Neural progenitor cell (in vitro differentiated cells): ENCODE measurements at regions not wholly inside any gene's neighbourhood (a gene's known extent, or its start where the extent isn't known, plus 50 kb on each side); places are given as distances from the start of the nearest gene placed in this dataset.

Source experiments
- EZH2 ChIP-seq: fragments of 200-600 bp; sonication (generic); IDR thresholded peaks from 2 replicates; pipeline ENCODE4 v1.6.1; 2017; ENCODE audit warnings: antibody characterized with exemption, mild to moderate bottlenecking, moderate library complexity
- EZH2phosphoT487 ChIP-seq: fragments of 200-600 bp; sonication (generic); IDR thresholded peaks from 2 replicates; pipeline ENCODE4 v1.6.1; 2017; ENCODE audit warnings: antibody characterized with exemption
- TF ChIP-seq, protein P1 (sequence below): fragments of 200-600 bp; sonication (generic); IDR thresholded peaks from 2 replicates; pipeline ENCODE4 v1.5.1; 2017; ENCODE audit warnings: antibody characterized with exemption, mild to moderate bottlenecking

DNA sequence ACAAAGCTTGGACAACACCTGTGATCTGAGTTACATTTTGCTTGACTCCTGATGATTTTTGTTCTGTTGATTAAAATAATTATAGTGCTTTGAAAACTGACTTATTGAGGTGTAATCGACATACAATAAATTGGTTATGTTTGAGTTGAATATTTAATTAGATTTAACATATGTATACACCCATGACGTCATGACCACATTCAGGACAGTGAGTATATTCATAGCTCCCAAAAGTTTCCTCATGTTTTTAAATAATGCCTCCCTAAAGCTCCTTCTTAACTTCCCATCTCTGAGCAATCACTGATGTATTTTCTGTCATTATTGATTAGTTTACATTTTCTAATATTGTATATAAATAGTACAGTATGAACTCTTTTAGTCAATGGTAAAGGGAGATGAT is 801.2 kb downstream of the PDCD6IP start:
- TF ChIP-seq, protein P1, sequence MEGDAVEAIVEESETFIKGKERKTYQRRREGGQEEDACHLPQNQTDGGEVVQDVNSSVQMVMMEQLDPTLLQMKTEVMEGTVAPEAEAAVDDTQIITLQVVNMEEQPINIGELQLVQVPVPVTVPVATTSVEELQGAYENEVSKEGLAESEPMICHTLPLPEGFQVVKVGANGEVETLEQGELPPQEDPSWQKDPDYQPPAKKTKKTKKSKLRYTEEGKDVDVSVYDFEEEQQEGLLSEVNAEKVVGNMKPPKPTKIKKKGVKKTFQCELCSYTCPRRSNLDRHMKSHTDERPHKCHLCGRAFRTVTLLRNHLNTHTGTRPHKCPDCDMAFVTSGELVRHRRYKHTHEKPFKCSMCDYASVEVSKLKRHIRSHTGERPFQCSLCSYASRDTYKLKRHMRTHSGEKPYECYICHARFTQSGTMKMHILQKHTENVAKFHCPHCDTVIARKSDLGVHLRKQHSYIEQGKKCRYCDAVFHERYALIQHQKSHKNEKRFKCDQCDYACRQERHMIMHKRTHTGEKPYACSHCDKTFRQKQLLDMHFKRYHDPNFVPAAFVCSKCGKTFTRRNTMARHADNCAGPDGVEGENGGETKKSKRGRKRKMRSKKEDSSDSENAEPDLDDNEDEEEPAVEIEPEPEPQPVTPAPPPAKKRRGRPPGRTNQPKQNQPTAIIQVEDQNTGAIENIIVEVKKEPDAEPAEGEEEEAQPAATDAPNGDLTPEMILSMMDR: no peak
- TF ChIP-seq EZH2 (no peak), EZH2phosphoT487 (no peak)
